GM18511 (cell line): ENCODE measurements at regions not wholly inside any gene's neighbourhood (a gene's known extent, or its start where the extent isn't known, plus 50 kb on each side); places are given as distances from the start of the nearest gene placed in this dataset.
A peak's percentile ranks its signal among the peaks of the same experiment; 100 is the strongest.

Source experiments
- ATAC-seq: cut with Tn5 transposase; IDR thresholded peaks from one replicate; pipeline ENCODE4 v1.9.1; 2021; ENCODE audit warnings: mild to moderate bottlenecking, moderate library complexity; ENCODE audit not compliant: unreplicated experiment

DNA sequence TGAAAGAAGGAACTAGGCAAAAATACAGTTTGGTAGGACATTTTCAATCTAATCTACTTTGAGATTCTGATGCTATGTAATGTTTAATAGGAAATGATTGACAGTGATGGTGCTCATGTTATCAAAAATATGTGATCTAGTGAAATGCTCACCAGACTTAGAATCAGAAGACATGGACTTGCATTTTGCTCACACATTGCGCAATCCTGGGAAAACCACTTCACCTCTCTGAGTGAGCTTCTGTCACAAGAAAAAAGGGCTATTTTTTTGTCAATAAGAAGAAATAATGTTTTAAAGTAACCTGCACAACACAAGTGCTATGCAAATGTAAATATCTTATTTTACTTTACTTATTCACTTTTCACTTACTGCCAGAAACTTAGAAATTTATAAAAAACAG lies 380.9 kb upstream of the HTR2A start:
- no peak for ATAC-seq

DNA sequence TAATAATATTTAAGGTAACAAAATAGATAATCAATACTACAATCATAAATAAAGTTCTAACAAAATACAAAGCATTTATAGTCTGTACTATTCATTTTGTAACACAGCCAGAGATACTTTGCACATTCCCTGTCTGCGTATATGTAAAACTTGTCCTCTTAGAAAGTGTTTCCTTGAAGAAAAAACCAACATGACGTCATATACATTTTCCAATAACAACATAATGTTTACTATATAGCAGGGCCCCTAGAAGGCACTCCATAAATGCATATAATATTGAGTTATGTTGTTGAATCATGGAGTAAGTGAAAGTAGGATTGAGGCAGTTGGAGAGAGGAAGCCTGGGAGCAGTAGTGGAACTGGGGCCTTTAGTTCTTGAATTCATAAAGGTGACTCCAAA lies 371.4 kb upstream of the HTR2A start:
- ATAC-seq, result no peak

DNA sequence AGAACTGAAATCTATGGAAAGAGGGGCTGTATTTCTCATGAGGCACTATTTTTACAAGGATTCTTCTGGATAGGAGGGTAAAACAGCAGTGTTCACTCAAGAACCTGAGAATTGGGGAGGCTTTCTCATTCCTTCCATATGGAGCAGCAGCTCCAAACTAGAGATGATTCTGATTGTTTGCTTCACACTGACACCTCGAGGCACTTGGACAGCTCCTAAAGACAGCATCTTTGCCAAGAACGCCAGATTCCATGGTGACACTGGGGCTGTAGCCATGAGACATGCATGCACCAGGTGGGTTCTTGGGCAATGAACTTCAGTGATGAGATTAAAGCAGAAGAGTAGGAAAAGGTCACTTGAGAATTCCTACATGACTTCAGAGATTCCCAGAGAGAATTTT lies 361.5 kb upstream of the HTR2A start:
- no peak for ATAC-seq

DNA sequence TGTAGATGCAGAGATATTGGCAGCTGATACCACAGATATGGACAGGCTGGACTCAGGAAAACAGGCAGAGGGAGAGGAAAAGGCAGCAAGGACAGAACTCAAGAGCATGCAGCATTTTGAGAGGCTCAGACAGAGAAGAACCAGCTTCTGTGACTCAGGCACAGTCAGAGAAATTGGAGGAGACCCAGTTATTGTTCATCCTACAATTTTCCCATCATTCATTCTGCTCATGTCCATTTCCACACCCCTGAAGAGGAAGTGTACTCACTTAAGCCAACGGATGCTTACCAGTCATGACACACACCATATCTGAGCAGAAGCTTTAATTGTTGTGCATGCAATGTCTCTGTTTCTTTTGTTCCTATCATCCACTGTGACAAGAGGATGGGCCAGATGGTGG lies 359.8 kb upstream of the HTR2A start:
- ATAC-seq, result no peak

DNA sequence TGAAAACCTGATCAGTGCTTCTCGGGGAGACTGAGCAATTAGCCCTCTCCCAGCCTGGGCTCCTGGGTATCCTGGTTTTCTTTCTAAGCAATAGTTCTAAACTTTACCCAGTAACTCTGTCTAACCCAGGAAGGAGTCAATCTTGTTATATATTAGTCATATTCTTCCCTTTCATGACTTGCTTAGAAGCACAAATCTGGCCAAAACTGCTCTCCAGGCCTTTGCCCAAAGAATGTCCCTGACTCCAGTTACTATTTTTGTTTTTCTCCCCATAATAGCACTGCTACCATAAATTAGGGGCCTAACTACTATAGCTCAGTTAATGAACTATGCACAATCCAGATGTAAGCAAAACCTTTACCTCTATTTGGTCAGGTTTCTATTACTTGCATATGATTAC lies 355.8 kb upstream of the HTR2A start:
- ATAC-seq, result no peak

DNA sequence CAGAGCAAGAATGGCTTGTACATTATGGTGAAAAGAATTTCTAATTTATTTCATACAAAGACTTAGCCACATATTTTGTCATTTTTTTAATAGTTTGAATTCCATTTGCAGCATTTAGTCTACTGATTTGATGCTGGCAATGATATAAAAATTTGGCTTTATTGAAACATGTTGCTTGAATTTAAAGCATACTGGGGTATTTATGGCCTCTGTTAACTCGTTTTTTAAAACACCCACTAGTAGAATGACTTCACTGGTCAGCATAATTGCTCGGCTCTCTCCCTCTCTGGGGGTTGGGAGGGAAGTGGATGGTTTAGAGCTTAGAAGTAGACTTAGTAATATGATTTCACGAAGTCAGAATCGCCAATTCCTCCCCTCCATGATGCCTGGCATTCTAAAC lies 354.9 kb upstream of the HTR2A start:
- ATAC-seq, result no peak

DNA sequence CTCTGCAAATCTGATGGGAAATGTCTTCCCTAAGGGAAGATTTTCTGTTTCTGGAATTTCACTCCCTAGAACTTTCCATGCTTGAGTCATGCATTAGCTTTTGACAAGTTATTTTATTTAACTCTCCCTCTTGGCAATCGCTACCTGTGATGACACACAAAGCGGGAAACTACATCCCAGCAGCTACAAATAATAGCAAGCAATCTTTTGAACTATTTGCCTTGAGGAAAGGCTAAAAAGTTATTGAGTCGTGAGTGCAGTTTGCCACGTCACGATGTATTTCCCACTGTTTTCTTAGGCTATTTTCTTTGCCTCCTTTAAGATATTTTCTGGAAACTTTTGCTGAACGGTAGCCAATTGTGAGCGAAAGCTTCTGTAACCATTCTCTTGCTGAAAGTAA lies 353.3 kb upstream of the HTR2A start:
- no peak for ATAC-seq

DNA sequence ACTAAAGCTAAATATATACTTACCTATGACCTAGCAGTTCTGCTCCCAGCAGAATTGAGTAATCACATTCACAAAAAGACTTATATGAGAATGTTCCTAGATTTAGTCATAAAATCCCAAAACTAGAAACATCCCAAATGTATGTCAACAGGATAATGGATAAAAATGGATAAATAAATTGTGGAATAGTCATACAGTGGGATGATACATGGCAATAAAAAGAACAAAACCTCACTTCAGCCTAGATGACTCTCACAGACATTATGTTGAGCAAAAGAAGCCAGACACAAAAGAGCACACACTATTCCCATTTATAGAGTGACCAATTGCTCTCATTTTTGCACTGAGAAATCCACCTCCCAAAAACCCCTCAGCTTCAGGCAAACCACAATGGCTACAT lies 352.4 kb upstream of the HTR2A start:
- ATAC-seq, result no peak

DNA sequence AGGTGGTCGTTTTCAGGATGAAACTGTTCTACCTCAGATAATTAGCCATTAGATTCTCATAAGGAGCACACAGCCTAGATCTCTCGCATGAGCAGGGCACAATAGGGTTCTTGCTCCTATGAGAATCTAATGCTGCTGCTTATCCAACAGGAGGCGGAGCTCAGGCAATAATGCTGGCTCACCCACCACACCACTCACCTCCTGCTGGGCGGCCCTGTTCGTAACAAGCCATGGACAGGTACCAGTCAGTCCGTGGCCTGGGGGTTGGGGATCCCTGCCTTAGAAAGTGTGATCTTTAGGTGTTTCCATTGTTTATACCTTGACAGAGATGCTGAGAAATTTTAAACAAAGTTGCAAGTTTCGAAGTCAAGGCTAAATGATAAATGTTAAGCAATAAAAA lies 344.6 kb upstream of the HTR2A start:
- ATAC-seq, result no peak

DNA sequence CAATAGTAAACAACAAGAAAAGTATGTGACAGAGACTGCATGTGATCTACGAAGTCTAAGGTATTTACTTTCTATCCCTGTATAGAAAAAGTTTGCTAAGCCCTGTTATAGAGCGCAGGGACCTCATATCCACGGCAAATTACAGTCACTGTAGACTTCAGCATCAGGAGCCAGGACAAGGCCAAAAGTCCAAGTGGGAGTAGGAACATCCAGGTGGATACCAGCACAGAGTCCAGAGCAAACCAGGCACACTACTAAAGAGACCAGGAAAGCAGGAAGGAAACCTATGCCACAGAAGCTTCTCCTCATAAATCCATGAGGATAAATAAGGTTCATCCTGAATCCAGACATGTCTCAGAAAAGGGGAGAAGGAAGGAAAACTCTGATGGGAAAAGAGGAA lies 342.2 kb upstream of the HTR2A start:
- no peak for ATAC-seq

DNA sequence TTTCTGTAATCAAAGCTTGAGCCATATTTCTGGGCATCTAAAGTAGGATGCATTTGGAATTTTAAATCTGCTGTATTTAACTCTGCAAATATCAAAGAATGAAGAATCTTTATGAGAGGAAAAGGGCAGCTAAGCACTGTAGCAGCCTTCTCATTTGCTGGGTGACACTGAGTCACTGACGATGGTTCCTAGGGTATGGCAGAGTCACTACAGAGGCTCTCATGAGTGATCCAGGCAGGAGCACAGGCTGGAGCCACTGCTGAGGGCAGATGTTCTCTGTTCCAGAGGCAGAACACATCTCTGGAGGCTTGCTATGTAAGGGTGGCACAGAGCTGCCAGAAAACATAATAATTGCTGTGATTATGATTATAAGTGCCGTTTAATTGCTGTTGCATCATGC lies 340.7 kb upstream of the HTR2A start:
- no peak for ATAC-seq

DNA sequence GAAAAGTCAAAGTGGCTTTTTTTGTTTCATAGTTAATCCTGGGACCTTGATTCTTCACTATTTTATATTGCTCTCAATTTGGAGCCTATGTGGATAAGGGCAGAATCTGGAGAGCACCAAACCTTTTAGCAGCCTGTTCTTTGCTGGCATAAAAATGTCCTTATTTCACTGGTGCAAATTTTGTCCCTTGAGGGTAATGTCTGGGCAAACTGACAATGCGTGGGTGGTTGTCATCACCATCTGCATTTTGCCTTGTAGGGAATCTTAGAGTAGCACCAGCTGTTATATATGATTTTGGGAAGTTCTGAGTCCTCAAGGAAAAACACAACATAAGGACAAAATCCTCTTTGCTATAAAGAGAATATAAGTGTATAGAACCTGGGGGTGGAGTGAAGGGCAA lies 336.9 kb upstream of the HTR2A start:
- no peak for ATAC-seq

DNA sequence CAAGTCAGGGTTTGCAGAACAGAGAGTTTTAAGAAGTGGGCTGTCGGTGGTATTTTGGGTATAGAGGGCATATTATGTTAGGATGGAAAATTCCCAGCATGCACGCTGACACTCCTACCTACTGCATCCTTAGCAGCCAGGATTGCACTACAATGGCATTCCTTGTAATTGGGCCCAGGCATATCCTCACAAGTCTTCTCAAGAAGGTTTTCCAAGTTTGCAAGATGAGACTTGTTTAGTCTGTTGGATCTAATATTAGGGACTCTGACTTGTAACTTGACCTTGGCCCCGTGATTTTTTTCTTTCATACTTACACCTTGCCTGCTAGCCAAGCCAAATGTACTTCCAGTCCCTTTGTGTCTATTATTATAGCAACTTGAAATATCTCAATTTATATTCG lies 335.7 kb upstream of the HTR2A start:
- no peak for ATAC-seq

DNA sequence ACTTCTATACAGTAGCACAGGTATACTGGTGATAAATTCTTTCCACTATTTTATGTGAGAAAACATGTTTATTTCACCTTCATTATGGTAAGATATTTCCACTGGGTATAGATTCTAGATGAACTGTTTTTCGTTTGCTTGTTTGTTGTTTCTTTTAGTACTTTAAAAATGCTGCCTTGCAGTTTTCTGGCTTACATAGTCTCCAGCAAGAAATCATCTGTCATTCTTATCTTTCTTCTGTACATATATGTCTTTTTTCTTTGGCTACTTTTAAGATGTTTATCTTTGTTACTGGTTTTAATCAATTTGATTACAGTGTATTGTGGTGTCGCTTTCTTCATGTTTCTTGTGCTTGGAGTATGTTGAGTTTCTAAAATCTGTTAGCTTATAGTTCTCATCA lies 333.3 kb upstream of the HTR2A start:
- ATAC-seq, result no peak

DNA sequence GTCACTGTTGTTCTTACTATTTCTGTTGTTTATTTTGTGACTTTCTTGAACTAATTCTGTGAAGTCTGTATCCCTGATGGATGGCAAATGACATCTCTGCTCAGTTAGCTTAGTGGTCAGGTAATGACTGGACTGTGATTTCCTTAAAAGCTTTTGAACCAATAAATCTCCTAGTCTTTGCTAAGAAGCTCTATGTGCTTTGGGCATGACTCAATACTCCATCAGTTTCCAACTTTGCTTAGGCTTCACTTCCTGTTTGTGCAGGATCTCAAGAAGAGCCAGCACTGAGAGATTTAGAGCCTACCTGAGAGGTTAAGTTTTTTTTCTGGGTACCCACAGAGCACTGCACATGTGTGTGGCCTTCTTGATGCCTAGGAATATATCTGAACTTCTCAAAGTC lies 329.7 kb upstream of the HTR2A start:
- ATAC-seq, result no peak

DNA sequence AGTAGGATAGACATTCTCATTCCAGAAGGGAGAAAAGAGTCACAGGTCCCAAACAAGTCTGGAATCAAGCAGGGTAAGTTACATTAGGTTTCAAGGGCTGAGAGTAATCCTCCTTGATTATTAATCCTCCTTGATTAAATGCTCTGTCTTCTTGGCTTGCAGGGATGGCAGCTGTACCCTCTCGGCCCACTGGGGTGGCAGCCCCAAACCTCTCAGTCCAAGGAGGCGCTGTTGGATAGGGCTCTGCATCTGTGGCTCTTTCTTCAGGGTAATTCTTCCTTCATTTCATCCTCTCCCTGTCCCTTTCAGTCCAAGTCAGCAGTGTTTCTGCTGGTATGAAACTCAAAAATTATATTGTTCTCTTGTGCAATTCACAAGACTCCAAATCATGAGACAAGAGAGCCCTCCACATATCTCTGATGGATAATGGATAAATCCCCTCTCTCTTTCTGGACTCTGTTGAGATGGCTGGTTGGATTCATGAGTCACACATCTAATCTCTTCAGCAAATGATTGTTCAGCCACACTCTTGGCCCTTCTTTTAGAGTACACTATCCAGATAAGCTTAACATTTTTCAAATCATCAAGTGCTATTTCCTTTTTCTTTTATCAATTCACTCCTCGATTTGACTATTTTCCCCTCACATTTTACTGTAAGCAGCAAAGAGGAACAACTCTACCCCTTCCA lies 323.7 kb upstream of the HTR2A start:
- ATAC-seq, result no peak

DNA sequence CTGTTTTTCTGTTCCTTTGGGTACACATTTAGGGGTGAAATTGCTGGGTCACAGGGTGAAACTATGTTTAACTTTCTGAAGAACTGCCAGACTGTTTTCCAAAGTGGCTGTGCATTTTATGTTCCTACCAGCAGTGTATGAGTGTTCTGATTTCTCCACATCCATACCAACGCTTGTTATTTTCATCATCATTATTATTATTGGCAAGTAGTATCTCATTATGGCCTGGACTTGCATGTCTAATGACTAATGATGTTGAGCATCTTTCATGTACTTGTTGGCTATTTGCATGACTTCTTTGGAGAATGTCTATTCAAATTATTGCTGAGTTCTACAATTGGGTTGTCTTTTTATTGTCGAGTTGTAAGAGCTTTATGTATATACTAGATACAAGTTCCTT lies 321.8 kb upstream of the HTR2A start:
- no peak for ATAC-seq

DNA sequence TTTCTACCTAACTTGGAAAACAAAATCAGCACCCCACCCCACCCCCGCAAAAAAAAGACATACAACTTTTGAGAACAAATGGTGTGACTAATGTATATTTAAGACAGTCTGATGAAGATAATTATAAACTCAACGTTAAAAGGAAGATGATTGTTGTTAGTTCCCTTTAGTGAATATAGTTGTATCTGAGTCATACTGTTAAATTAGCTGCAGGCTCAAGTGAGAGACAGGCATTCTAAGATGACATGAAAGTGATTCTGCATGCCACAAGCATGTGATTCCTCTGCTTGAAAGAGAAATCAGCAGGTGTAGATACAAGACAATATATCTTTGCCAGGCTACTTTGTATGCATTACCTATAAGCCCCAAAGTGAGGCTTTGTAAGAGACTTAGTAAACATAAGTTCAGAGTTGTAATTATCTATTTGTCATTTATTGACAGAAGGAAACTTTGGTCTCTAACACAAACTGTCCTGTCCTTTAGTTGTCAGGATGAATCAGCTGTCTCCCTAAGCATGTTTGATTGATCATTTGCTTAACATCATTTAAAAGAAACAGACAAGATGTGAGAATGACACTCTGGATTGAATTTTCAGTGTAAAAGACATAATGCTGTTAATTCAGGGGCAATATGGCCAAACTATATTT lies 319.4 kb upstream of the HTR2A start:
- peak; percentile 83 for ATAC-seq

DNA sequence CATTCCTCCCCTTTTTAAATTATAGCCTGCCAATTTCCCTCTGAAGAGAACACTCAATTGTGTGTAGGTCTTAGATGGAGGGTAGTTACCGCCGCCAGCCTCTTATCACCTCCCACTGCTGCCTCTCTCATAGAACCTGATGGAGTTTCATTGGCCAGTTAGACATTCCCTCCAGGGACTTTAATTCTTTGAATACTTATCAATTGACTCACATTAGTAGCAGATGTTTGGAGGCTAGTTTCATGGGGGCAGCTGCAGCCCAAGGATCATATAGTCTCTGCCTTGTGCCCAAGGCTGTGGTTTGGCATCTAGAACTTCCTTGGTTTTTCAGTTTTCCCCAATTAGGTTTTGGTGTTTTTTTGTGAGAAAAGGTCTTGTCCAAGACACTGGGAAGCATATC lies 318.9 kb upstream of the HTR2A start:
- ATAC-seq, result no peak

DNA sequence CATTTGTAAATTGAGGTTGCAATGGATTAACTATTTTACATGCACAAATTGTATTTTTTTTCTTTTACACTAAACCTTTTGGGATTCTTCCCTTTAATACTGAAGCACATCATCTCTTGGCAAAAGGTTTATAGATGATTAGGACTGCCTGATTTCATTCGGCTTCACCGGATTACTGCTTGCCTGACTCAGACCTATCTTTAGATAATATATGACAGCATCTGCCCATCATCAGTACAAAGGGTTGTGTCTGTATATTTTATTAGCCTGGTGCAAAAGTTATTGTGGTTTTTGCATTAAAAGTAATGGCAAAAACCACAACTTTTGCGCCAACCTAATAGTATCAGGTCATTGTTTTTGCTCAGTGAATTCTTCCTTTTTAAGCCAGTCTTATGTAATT lies 316.2 kb upstream of the HTR2A start:
- ATAC-seq, result no peak

DNA sequence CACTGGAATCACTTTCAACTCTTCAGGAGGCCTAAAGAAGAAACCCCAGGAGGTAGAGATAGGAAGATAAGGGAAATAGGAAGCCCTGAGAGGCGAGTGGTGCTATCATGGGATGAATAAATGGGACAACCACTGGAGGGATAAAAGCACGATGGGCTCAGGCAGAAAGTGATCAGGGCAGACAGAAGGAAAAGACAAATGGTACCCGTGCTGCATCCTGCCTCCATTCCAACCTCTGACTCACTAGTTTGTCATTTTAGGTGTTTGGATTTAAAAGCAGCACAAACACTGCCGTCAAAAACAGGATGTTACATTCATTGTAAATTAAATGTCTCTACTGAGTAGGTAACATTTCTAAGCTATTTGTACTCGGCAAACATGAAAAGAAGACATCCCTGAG lies 314.3 kb upstream of the HTR2A start:
- ATAC-seq, result no peak

DNA sequence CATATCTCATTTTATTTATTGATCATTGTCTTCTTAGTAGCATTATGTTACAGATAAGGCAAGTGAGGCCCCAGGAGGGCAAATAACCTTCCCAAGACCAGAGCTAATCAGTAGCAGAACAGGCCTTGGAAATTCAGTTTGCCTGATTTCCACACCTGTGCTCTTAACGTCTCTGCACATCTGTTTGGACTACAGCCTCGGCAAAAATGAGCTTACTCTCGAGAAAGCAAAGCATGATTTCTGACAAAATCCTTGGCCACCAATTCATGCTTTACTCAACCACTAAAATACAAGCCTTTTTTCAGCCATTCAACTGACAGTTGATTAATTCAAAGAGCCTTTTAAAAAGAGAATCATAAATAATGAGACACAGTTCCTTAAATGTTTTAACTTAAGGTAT lies 309.3 kb upstream of the HTR2A start:
- ATAC-seq, result no peak

DNA sequence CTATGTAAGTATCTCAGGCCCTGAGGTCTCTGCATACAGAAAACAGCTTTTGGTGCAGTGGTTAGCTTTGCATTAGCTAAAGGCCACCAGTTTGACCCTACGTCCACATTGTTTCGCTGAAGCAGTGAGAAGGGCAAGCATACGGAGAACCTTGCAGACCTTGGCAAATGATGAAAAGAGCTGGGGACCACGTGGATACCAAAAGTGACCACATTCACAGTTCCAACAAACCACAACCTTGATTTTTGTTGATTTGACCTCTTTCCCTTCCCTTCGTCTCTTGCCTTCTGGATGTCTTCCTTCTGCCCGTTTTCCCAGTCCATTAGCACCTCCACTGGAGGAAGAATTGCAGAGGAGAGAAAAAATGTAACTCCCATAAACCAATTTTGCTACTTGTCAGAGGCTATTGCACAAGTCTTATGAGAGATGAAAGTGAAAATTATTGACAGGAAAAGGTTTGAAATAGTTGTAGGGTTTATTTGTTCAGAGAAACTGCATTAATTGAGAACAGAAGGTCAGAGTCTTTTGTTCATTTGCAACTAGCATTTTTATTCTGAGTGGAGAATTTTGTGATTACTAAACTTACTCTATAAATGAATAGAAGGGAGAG lies 293.9 kb upstream of the HTR2A start:
- no peak for ATAC-seq
